SK-MEL-5 (cell line): ENCODE measurements at regions not wholly inside any gene's neighbourhood (a gene's known extent, or its start where the extent isn't known, plus 50 kb on each side); places are given as distances from the start of the nearest gene placed in this dataset.

Experiments
- DNase-seq: peaks from one replicate; pipeline ENCODE4 v3.0.0-alpha.2; 2016; ENCODE audit warnings: low read depth, low spot score
- in situ Hi-C: cut with HindIII; loops from 2 replicates; pipeline ENCODE4 v1.10.0; 2016; ENCODE audit warnings: low sequenced_read_pairs, high pct_unique_total_duplicates, low pct_unique_long_range_greater_than_20kb

DNA sequence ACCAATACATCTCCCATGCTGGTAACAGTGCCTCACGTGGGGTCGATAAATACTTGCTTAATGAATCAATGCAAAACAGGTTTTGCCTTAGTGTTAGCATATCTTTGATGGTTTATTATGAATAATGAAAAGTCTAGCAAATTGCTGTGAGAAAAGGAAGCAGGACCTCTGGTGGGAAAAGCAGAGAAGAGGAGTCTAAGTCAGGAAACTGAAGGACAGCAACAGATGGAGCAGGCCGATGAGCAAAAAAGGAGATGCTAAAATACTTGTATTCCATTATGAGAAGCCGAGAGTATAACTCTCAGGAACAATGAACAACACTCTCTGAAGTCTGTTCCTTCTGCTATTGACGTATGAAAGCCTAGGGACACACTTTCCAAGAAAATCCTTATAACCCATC lies 555.2 kb upstream of the KLHL29 start:
- no peak for DNase-seq
- in situ Hi-C loops, result no loop called here

- in situ Hi-C loops, result no loop called here
- no peak for DNase-seq
These were observed 552.8 kb upstream of the KLHL29 start for GRCh38 chr2:22832196-22832595.

DNA sequence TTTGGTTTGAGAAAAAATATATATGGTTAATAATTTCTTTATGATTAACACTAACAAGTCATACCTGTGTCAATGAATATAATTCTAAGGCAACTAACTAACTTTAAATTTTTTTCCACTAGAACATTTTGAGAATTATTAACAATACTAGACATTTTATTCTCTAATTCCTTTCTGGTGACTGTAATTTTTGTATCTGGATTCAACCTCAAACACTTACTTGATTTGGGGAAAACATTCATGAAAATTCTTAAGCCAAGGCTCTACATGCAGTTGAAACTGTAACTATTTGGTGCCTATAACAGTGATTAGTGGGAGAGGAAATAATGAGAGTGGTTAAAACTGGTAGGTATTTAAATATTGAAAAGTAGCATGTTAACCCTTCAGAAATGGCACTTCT lies 546.5 kb upstream of the KLHL29 start:
- in situ Hi-C loops, result no loop called here
- no peak for DNase-seq

- DNase-seq, result no peak
- in situ Hi-C loops, result no loop called here
These were observed 542.6 kb upstream of the KLHL29 start for GRCh38 chr2:22842205-22842869.

DNA sequence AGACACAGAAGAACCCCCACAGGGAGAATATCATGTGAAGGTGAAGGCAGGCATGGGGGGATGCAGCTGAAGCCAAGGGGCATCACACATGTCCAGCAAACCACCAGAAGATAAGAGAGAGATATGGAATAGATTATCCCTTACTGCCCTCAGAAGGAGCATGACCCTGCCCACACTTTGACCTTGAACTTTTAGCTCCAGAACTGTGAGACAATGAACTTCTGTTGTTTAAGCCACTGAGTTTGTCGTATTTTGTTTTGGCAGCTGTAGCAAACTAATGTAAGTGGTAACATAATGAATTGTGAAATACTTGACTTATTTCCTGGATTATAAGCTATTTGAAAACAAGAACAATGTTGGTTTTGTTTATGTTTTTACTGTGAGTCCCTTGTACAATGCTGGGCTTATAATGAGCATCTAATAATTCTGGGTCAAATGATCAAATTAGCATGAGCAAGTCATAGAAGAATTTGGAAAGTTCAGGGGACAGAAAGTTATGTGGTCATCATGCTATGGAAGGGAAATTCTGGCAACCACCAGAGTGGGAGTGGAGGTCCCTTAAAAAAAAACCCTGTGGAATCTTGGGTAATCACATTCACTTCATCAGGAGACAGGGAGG lies 541.0 kb upstream of the KLHL29 start:
- peak; percentile 97 for DNase-seq
- in situ Hi-C loops, result no loop called here

DNA sequence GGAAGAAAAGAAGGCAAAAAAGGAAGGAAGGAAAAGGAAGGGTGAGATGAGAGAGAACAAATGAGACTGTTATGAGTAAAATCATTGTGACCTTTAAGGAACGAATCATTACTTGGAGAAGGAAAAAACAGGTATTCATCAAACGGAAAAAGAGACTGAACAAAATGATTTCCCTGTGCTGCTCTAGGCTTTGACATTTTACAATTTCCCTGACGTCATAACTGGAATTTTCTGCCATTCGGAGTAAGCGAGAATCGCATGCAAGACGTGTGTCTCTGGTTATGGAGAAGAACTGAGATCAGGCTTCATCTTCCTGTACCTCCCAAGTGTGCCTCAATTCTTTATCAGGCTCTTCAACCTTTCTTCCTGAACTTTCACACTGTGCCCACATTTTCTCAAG lies 534.7 kb upstream of the KLHL29 start:
- DNase-seq, result no peak
- in situ Hi-C loops, result no loop called here

- in situ Hi-C loops, result no loop called here
- DNase-seq, result no peak
These were observed 530.4 kb upstream of the KLHL29 start for GRCh38 chr2:22854588-22854987.

GRCh38 chr2:22855081-22855480 lies 529.9 kb upstream of the KLHL29 start:
- peak; percentile 76 for DNase-seq
- in situ Hi-C loops, result no loop called here

DNA sequence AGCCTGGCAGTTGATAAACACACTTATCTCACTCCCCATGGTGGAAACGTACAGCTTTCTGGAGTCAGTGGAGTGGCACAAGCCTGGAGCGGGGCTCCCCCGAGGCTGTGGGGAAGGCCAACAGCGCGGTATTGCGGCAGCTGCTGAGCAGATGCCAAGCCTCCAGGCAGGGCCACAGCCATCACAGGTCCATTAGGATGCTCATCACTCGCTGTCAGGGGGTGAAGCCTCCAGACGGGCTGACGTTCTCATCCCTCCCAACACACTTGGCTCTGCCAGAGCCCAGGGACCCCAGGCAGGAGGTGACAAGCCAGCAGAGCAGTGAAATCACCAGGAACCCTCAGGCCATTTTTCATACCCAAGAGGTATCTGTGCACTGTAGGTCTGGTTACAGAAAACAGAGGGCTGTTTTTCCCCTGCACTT lies 529.2 kb upstream of the KLHL29 start:
- in situ Hi-C loops, result no loop called here
- DNase-seq, result no peak

DNA sequence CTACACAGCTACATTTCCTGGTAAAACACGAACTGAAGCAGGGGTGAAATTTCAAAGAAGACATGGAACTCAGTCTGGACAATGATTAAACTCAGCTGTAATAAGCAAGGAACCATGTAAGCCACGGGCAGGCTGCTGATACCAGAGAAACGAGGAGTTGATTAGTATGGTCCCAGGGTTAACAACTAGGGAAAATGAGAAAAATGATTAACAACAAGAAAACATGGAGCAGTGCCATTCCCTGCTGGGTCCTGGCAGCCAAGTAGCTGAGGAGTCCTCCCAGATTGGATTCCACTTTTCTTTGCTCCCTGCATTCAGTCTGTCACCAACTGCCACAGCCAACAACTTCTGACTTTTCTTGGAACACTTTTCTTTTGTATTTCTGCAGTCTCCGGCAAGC lies 517.0 kb upstream of the KLHL29 start:
- in situ Hi-C loops, result no loop called here
- no peak for DNase-seq

GRCh38 chr2:22878121-22878520 lies 506.9 kb upstream of the KLHL29 start:
- no peak for DNase-seq
- in situ Hi-C loops, result no loop called here

GRCh38 chr2:22879009-22879863 lies 505.7 kb upstream of the KLHL29 start:
- in situ Hi-C loops, result no loop called here
- no peak for DNase-seq

- DNase-seq, result no peak
- in situ Hi-C loops, result no loop called here
These were observed 504.8 kb upstream of the KLHL29 start for GRCh38 chr2:22880161-22880560.

GRCh38 chr2:22882011-22882410 lies 503.0 kb upstream of the KLHL29 start:
- DNase-seq, result no peak

DNA sequence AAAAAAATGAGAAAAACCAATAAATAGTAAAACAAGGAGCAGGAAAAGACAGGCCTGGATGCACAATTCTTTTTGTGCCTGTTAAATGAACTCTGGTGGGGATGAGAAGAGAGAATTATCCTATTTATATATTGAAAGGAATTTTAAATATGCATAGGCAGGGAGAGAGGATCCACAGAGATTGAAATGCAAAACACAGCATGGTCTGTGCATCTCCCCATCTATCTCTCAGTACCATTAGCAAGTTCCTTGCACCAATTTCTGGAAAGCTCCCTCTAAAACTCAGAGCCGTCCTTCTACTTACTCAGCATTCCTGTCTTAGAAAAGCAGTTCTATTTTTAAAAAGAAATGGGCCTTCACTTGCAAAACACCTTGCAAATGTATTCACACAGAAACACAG lies 502.3 kb upstream of the KLHL29 start:
- in situ Hi-C loops, result no loop called here
- no peak for DNase-seq

More at GRCh38 chr2:22882011-22882410, 503.0 kb upstream of the KLHL29 start:
- in situ Hi-C loops, result no loop called here

GRCh38 chr2:22883054-22883453 lies 501.9 kb upstream of the KLHL29 start:
- no peak for DNase-seq
- in situ Hi-C loops, result no loop called here

- in situ Hi-C loops, result no loop called here
These were observed 499.7 kb upstream of the KLHL29 start for GRCh38 chr2:22885245-22885644.

GRCh38 chr2:22887426-22887825 lies 497.6 kb upstream of the KLHL29 start:
- no peak for DNase-seq
- in situ Hi-C loops, result no loop called here

More at GRCh38 chr2:22885245-22885644, 499.7 kb upstream of the KLHL29 start:
- DNase-seq, result no peak

GRCh38 chr2:22887845-22888244 lies 497.1 kb upstream of the KLHL29 start:
- DNase-seq, result no peak
- in situ Hi-C loops, result no loop called here
